Esophagus (tissue), 2 donors: ENCODE measurements at regions not wholly inside any gene's neighbourhood (a gene's known extent, or its start where the extent isn't known, plus 50 kb on each side); places are given as distances from the start of the nearest gene placed in this dataset.

ENCODE experiments used
- H3K27ac ChIP-seq, 2 donors: one replicate each; pipeline ENCODE4 v1.5.1; 2013; ENCODE audit warnings: low read depth in 2 of 2, mild to moderate bottlenecking in 2 of 2, inconsistent platforms in 1 of 2, low read length in 1 of 2, moderate library complexity in 1 of 2
- H3K27me3 ChIP-seq, 2 donors: one replicate each; pipeline ENCODE4 v1.6.1; 2013; ENCODE audit warnings: low read length in 2 of 2, control low read depth in 1 of 2, mild to moderate bottlenecking in 1 of 2; ENCODE audit not compliant: insufficient read depth in 2 of 2, control insufficient read depth in 1 of 2
- H3K36me3 ChIP-seq, 2 donors: one replicate each; pipeline ENCODE4 v1.6.1; 2013; ENCODE audit warnings: low read length in 1 of 2; ENCODE audit not compliant: control insufficient read depth in 2 of 2, insufficient read depth in 2 of 2
- H3K4me1 ChIP-seq, 2 donors: one replicate each; pipeline ENCODE4 v1.6.1; 2013; ENCODE audit warnings: low read length in 1 of 2; ENCODE audit not compliant: control insufficient read depth in 2 of 2, insufficient read depth in 2 of 2
- H3K4me3 ChIP-seq, 2 donors: one replicate each; pipeline ENCODE4 v1.5.1; 2013; ENCODE audit warnings: low read length in 2 of 2, mild to moderate bottlenecking in 2 of 2, low read depth in 1 of 2, moderate library complexity in 1 of 2
- H3K9me3 ChIP-seq, 2 donors: one replicate each; pipeline ENCODE4 v1.6.1; 2013; ENCODE audit warnings: mild to moderate bottlenecking in 2 of 2, low read depth in 1 of 2, low read length in 1 of 2, moderate library complexity in 1 of 2; ENCODE audit not compliant: control insufficient read depth in 2 of 2, insufficient read depth in 1 of 2
- WGBS, 2 donors: extraction: QIAGEN DNeasy Blood & Tissue Kit; methylation state at CpG; one replicate each; pipeline ENCODE4 v1.1.7; 2013; 5-methylcytosine and 5-hydroxymethylcytosine counted together
- donor health status: healthy with polysubstance abuse.
- donor health status: Bipolar disorder and iron deficiency.

DNA sequence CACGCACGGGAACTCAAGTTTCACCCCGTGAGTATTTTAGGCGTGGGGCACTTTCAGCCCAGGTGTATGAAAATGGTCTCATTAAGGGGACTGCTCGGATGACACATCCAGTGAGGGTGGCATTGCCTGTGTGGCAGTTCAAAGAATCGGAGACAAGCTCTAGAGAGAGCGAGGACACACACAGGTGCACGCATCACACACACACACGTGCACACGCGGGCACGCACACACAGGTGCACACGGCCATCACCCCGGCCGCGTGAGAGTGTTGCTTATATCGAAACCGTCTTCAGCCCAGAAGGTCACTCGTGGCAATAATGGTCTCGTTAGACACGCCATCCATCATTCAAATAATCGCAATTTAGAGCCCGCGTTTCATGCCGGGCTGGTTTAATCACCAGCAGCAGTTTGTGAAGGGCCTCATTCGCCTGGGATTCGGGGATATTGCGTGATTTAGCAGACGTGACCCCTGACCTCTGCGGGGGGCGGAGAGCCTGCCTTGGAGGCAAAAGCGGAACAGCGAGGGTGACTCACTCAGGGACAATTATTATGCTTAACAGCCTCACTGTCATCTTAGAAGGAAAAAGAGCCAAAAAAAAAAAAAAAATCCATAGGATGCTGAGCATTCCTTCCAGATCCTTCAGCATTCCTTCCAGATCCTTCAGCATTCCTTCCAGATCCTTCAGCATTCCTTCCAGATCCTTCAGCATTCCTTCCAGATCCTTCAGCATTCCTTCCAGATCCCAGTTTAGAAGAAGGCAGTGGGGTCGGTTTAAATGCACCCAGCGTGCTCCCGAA is 89.4 kb upstream of the PPP2R3B start:
- H3K9me3 ChIP-seq = peaks cover 2 to 5% of the 10 kb centered on the region in 2 donors
- WGBS, 2 donors = 88 to 91% methylated on average over 36 of the region's 36 CpGs
- H3K27me3 ChIP-seq = no peaks in the 10 kb centered on the region
- no peaks in the 10 kb centered on the region for H3K36me3 ChIP-seq
- H3K4me1 ChIP-seq = no peaks in the 10 kb centered on the region
- H3K27ac ChIP-seq = no peak overlapping the region
- no peak overlapping the region for H3K4me3 ChIP-seq

DNA sequence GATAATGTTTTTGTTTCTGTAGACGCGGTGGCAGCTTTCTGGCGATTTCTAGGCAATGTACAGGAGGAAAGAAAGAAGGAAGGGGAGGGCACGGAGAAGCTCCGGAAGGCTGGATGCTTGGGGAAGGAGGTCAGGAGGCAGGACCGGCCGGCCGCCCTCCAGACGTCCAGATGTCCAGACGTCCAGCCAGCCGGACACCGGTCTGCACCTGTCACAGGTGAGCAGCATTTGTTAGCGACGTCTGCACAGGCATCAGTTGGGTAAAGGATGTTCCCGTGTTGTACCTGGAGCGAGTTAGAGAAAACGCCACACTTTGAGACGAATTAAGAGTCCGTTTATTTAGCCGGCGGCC is 90.0 kb upstream of the PPP2R3B start:
- H3K4me3 ChIP-seq = no peak overlapping the region
- H3K9me3 ChIP-seq = peaks cover 2 to 5% of the 10 kb centered on the region in 2 donors
- no peak overlapping the region for H3K27ac ChIP-seq
- H3K27me3 ChIP-seq = no peaks in the 10 kb centered on the region
- H3K36me3 ChIP-seq = no peaks in the 10 kb centered on the region
- 84 to 88% methylated on average over 21 of the region's 21 CpGs for WGBS, 2 donors
- H3K4me1 ChIP-seq = no peaks in the 10 kb centered on the region

DNA sequence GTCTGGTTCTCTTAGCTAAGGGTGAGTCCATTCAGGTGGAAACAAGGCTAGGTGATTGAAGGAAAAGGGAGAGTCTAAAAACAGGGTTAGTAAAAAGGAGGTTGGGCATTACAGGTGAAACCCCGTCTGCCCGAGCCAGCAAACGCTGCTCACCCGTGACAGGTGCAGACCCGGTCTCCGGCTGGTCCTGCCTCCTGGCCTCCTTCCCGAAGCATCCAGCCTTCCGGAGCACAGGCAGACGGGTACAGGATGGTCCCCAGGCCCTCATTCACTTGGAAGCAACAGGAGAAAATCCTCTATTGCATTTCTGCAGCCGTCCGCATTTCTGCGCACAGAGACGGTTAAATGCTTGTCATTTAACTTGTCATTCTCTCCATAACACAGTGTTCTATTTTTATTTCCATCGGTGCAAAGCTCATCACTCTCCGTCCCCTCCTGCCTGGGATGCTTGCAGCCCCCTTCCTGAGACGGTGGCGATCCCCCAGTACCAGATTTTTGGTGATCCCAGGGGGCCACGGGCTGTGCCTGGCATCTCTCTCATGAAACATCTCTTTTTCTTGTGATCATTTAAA is 90.8 kb upstream of the PPP2R3B start:
- H3K9me3 ChIP-seq = peaks cover 4 to 5% of the 10 kb centered on the region in 2 donors
- no peak overlapping the region for H3K27ac ChIP-seq
- 77 to 82% methylated on average over 18 of the region's 18 CpGs for WGBS, 2 donors
- H3K27me3 ChIP-seq = no peaks in the 10 kb centered on the region
- H3K4me1 ChIP-seq = no peaks in the 10 kb centered on the region
- H3K36me3 ChIP-seq = no peaks in the 10 kb centered on the region
- H3K4me3 ChIP-seq = no peak overlapping the region

DNA sequence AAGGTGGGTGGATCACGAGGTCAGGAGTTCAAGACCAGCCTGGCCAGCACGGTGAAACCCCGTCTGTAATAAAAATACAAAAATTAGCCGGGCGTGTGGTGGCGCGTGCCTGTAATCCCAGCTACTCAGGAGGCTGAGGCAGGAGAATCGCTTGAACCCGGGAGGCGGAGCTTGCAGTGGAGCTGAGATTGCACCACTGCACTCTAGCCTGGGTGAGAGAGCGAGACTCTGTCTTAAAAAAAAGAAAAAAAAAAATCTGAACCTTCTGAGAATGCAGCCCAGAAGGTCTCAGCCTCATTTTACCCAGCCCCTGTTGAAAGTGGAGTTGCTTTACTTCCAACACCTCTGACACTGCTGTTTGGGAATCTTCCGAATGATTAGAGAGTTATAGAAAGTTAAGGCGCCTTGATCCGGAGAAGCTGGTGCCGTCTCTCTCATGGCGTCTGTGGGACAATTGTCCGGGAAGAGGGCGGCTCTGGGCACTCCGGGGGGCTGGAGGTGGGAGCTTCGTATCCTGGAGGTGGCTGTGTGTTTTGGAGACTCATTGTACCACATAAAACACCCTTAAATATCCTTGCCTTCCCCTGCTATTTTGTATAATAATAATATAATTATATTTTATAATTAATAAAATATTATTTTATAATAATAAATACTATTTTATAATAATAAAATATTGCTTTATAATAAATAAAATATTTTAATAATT is 92.7 kb upstream of the PPP2R3B start:
- no peak overlapping the region for H3K4me3 ChIP-seq
- H3K36me3 ChIP-seq = no peaks in the 10 kb centered on the region
- WGBS, 2 donors = 92 to 93% methylated on average over 20 of the region's 20 CpGs
- no peaks in the 10 kb centered on the region for H3K27me3 ChIP-seq
- no peaks in the 10 kb centered on the region for H3K4me1 ChIP-seq
- H3K27ac ChIP-seq = no peak overlapping the region
- peaks cover 4 to 5% of the 10 kb centered on the region in 2 donors for H3K9me3 ChIP-seq

DNA sequence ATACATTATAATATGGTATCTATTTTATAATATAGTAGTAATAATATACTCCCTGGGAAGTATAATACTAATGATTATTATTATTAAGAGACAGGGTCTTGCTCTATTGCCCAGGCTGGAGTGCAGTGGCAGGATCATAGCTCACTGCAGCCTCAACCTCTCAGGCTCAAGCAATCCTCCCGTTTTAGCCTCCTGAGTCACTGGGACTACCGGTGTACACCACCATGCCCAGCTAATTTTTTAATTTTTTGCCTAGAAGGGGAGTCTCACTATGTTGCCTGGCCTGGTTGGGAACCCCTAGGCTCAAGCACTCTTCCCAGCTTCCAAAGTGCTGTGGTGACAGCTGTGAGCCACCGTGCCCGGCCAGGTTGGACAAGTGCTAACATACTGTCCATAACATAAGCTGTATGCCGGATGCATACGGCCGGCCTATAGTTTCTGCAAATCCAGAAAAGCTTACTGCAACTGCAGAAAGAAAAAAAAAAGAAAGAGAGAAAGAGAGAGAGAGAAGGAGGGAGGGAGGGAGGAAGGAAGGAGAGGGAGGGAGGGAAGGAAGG is 94.2 kb upstream of the PPP2R3B start:
- H3K4me1 ChIP-seq = no peaks in the 10 kb centered on the region
- no peak overlapping the region for H3K27ac ChIP-seq
- no peaks in the 10 kb centered on the region for H3K27me3 ChIP-seq
- H3K4me3 ChIP-seq = no peak overlapping the region
- no peaks in the 10 kb centered on the region for H3K36me3 ChIP-seq
- 93 to 94% methylated on average over 7 of the region's 7 CpGs for WGBS, 2 donors
- peaks cover 2 to 4% of the 10 kb centered on the region in 2 donors for H3K9me3 ChIP-seq

DNA sequence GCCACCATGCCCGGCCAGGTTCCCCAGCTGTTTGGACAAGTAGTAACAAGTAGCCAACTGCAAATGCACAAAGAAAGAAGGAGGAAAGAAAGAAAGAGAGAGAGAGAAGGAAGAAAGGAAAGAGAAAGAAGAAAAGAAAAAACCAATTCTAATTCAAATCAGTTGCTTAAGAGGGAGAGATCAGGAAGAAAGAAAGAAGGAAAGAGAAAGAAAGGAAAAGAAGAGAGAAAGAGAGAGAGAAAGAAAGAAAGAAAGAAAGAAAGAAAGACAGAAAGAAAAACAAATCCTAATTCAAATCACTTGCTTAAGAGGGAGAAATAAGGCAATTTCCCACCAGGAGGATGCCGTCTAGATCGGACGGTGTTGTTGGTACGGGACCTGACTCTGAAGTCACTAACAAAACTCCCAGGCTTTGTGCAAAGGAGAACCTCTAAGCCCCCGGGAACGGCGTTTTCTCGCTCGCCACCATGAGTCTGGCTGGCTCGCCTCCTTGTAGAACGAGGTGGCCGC is 95.5 kb upstream of the PPP2R3B start:
- Histone ChIP-seq H3K27ac (no peak overlapping the region), H3K27me3 (no peaks in the 10 kb centered on the region), H3K36me3 (no peaks in the 10 kb centered on the region), H3K4me3 (no peak overlapping the region), H3K9me3 (peaks cover 2% of the 10 kb centered on the region in 2 donors), H3K4me1 (no peaks in the 10 kb centered on the region)
- WGBS, 2 donors = 57 to 71% methylated on average over 13 of the region's 13 CpGs

DNA sequence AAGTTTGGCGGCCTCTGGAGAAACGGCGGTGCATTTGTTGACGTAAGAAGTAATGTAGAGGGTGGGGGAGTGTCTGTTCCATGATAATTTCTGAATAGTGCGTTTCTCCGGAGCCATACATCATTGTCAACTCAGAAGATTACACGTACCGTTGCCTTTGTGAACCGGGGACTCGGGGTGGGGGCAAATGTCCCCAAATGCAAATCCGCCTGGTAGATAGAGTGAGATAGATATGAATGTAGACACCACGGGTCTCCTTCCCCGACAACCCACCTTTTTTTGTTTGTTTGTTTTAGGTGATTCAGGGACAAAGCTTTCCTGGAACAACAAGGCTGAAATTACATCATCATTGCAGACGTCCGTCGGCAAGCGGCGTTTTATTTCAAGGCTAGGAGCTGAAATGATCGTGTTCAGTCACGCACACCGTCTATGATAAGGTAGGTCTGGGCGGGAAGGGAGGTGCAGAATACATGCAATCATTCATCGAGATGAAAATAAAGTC is 96.0 kb upstream of the PPP2R3B start:
- H3K27ac ChIP-seq = no peak overlapping the region
- no peaks in the 10 kb centered on the region for H3K36me3 ChIP-seq
- 55 to 69% methylated on average over 23 of the region's 23 CpGs for WGBS, 2 donors
- no peaks in the 10 kb centered on the region for H3K27me3 ChIP-seq
- H3K4me3 ChIP-seq = no peak overlapping the region
- H3K4me1 ChIP-seq = no peaks in the 10 kb centered on the region
- H3K9me3 ChIP-seq = peaks cover 2% of the 10 kb centered on the region in 2 donors

DNA sequence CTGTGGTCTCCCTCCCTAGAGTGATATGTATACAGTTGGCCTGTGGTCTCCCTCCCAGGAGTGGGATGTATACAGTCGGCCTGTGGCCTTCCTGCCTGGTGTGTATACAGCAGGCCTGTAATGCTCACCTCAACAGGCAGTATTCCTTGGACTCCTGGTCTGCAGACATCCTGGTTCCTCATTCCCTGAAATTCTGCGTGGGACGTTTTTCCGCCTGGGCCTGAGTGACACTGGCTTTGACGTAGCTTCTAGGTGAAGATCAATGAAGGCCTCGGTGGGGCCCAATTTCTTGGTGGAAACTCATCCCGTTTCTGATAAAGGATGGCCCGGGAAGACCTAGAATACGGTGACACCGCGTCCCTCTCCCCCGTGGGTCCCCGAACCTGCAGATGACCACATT is 98.7 kb upstream of the PPP2R3B start:
- Histone ChIP-seq H3K27me3 (no peaks in the 10 kb centered on the region), H3K27ac (no peak overlapping the region), H3K4me1 (no peaks in the 10 kb centered on the region), H3K9me3 (peaks cover 2 to 4% of the 10 kb centered on the region in 2 donors), H3K36me3 (no peaks in the 10 kb centered on the region), H3K4me3 (no peak overlapping the region)
- WGBS, 2 donors = 88 to 89% methylated on average over 13 of the region's 13 CpGs

DNA sequence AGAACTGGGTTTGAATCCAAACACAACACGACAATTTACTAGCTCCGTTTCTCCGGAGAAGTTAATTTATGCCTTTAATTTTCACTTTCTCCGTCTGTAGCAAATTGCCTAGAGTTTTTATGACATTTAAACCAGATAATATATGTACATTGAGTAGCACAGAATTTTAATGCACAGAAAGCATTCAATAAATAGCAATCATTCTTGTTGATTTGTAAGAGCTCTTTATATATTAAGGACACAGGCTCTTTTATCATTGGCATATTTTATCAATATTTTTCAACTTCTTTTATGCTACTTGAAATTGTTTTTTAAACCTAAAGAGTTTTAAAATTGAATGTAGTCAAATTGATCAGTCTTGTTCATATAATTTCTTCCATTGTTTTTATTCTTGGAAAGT is 99.6 kb upstream of the PPP2R3B start:
- H3K4me1 ChIP-seq = no peaks in the 10 kb centered on the region
- WGBS, 2 donors = 93 to 98% methylated on average over 4 of the region's 4 CpGs
- H3K27me3 ChIP-seq = no peaks in the 10 kb centered on the region
- H3K36me3 ChIP-seq = no peaks in the 10 kb centered on the region
- H3K4me3 ChIP-seq = no peak overlapping the region
- H3K27ac ChIP-seq = no peak overlapping the region
- H3K9me3 ChIP-seq = peaks cover 2 to 4% of the 10 kb centered on the region in 2 donors
